NCI-H748 (cell line): ENCODE measurements at regions not wholly inside any gene's neighbourhood (a gene's known extent, or its start where the extent isn't known, plus 50 kb on each side); places are given as distances from the start of the nearest gene placed in this dataset.

Experiments
- DNase-seq: peaks from one replicate; lab custom pipeline; 2025; ENCODE audit not compliant: unreplicated experiment; lab: John Stamatoyannopoulos, UW

- DNase-seq, result no peak
These were observed 49.9 kb upstream of the TOP1 start for GRCh38 chr20:40978761-40979160.
